HS-5 (cell line): ENCODE measurements at regions not wholly inside any gene's neighbourhood (a gene's known extent, or its start where the extent isn't known, plus 50 kb on each side); places are given as distances from the start of the nearest gene placed in this dataset.
"Not testable (repeated sequence)": the region's sequence is repeated elsewhere in the genome, so short reads cannot be mapped to it uniquely, and the experiment has no call there.

Source experiments
- DNase-seq: peaks from one replicate; pipeline ENCODE4 v3.0.0-alpha.2; 2012; ENCODE audit warnings: low read depth

DNA sequence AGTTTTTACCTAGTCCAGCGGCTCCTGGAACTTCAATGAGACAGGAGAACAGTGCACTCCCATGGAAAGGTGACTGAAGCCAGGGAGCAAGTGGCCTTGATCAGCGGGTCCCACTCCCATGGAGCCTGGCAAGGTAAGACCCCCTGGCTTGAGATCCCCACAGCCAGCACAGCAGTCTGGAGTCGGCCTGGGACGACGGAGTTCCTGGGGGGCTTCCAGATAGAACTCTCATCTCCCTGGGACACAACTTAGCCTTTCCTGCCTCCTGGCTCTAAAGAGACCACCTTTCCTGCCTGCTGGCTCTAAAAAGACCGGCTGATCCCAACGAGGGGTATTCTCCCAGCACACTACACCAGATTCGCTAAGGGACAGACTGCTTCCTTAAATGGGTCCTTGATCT is 1279.0 kb upstream of the GOT2 start:
- no peak for DNase-seq

DNA sequence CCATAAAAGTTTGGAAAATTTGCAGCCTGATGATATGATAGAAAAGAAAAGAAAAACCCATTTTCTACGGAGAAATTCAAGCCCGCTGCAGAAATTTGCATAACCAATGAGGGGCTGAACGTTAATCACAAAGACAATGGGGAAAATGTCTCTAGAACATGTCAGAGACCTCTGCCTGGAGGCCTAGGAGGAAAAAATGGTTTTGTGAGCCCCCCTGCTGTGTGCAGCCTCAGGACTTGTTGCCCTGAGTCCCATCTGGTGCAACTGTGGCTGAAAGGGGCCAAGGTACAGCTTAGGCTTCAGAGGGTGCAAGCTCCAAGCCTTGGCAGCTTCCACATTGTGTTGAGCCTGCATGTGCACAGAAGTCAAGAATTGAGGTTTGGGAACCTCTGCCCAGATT is 1267.4 kb upstream of the GOT2 start:
- no peak for DNase-seq

DNA sequence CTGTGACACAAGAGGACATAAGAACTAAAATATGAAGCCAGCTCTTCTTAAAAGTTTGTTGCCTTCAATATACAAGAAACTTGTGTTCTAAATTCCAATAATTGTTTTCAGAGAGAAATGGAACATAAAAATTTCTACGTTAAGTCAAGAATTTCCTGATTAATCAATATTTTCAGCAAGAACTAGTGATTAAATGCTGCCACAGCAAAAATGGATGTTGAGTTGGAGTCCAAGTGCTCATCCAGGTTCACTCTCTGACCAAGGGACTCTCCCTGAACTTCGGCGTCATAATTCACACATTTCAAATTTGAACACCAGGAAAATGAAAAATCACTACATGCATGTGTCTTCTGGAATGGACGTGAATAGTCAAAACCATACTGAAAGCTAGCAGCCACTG is 1263.6 kb upstream of the GOT2 start:
- DNase-seq, result no peak

DNA sequence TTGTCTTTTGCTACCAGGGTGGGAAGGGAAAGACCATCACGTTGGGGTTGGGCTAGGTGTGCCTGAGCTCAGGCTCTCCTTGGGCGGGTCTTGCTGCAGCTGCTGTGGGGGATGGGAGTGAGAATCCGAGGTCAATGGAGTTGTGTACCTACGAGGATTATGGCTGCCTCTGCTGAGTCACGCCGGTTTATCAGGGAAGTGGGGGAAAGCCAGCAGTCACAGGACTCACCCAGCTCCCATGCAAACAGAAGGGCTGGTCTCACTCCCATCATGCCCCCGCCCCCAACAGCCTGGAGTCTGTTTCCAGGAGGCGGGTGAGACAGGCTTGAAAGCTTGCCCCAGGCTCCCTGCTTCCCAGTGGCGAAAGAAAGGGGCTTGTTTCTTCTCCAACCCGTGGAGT is 1259.0 kb upstream of the GOT2 start:
- DNase-seq, result no peak

DNA sequence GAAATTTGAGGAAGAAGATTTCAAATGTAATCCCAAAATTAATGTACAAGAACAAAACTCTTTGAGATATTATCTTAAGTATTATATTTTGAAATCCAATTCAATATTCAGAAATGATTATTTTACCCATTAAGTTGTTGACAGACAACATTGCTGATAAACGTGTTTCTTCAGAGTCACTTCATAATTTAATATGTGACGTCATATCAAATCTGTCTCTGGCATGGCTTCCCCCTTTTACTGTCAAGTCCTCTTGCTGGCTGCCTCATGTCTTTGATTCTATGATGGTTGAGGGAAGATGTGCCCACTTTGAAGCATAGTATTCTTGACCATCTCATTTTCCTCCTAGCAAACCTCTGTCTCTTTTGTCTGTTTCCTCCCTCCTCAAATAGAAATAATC is 1257.1 kb upstream of the GOT2 start:
- no peak for DNase-seq

DNA sequence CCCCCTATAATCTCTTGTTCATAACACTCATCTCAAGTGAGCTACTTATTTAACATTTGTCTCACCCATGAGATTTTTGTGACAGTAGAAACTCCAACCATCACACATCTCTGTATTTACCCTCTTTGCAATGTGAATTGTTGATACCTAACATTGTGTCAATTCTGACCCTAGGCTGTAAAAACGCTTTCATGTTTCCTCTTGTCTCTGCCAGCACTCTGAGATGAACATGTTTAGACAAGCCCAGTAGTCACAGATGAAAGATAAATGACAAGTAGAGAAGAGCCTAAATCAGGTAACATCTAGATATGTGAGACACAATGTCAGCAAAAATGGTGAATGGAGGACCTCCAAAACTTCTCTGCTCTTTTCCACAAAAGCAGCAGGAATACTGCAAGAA is 1254.5 kb upstream of the GOT2 start:
- DNase-seq, result no peak

GRCh38 chr16:59975953-59976352 is 1241.8 kb upstream of the GOT2 start:
- no peak for DNase-seq

DNA sequence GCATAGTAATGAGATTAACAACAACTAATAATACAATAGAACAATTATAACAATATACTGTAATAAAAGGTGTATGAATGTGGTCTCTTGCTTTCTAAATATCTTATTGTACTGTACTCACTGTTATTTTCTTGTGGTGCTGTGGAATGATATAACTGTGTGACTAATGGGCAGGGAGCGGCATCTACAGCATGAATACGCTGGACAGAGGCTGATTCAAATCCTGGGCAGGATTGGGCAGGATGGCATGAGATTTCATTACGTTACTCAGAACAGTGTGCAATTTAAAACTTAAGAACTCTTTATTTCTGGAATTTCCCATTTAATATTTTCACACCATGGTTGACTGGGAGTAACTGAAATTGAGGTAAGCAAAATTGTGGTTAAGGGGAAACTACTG is 1239.8 kb upstream of the GOT2 start:
- peak; percentile 6 for DNase-seq

GRCh38 chr16:59971264-59971663 is 1237.1 kb upstream of the GOT2 start:
- DNase-seq, result peak; percentile 10

GRCh38 chr16:59964232-59964924 is 1230.3 kb upstream of the GOT2 start:
- no peak for DNase-seq

GRCh38 chr16:59959311-59959710 is 1225.2 kb upstream of the GOT2 start:
- no peak for DNase-seq

DNA sequence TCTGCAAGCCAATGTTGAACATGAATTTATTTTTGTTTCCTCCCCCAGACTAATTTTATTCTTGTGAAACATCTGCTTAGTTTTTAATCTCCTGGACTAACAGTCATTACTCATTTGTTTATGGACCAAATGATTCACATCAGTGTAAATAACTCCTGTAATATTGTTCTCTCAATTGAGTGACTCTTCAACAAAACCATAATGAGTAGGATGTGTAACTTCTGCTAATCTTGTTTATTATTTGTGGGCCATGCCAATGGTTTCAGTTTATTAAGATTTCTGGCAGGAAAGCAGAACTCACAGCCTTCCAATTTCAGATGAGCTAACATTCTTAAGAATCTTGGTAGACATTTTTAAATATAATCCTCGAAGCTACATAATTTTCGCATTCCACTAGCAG is 1216.3 kb upstream of the GOT2 start:
- DNase-seq, result no peak

GRCh38 chr16:59944041-59944440 is 1209.9 kb upstream of the GOT2 start:
- not testable (repeated sequence) for DNase-seq

- DNase-seq, result no peak
These were observed 1207.5 kb upstream of the GOT2 start for GRCh38 chr16:59941594-59941993.

DNA sequence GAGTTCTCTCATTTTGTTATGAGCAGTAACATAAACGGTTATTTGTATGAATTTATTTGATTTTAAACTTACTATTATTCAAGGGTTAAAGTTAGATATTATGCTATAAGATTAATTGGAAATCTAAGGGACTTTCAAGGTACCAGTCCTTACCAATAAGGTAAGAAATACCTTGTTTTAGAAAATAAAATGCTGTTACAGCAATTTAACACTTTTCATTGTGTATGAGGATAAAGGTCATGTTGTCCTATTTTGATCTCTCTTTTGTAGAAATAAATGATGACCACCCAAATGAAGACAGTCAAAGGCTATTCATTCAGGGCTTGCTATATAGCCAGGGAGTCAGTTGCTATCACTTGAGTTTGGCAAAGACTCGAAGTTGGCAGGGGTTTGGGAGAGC is 1185.9 kb upstream of the GOT2 start:
- DNase-seq, result no peak

DNA sequence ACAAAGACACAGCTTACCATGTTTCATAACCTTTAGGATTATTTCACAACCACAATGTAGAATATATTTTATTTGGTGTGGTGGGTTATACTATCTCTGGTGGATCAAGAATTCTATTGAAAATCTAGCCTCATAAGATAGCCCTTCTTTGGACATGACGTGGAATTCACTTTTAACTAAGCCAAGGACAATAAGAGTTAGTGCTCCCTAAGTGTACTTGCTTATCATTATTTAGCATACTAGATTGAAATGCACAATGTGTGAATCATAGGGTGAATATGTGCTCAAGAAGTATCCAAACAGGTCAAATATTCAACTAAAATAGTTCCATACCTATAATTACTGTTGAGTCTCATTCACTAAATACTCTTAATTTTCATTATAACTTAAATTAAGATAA is 1179.5 kb upstream of the GOT2 start:
- DNase-seq, result no peak

GRCh38 chr16:59909262-59909661 is 1175.1 kb upstream of the GOT2 start:
- DNase-seq, result no peak

- DNase-seq, result no peak
These were observed 1173.5 kb upstream of the GOT2 start for GRCh38 chr16:59907611-59908010.

DNA sequence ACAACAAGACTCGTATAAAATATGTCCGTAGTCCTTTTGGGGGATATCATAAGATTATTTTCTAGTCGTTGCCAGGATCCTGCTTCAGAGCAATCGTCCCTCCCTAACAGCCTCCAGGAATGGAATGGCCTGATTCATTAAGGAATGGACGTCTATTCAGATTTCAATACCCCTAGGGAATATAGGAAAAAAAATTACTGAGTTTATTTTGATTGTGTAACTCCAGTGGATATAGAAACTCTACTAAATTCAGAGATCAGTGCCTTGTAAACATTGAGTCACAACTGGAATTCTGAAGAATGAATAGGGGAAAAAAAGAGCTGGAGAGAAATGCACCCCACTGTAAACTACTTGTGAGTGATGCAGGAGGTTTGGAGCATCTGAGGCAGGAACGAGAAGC is 1171.5 kb upstream of the GOT2 start:
- peak; percentile 67 for DNase-seq

DNA sequence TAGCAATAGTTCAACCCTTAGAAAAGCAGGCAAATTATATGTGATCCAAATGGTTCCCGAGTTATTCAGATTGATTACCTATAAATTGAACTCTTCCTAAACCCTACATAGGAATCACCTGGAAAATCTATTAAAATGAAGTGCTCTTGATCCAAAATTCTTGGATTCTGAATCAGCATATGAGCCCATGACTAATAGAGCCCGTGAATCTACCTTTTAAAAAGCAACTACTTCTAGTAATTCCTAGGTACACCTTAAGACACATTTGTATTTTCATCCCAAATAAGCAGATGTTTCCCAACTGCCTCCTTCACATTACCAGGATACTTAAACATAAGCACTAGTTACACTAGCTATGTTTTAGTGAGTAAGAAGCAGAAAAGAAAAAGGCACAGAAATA is 1171.0 kb upstream of the GOT2 start:
- no peak for DNase-seq

DNA sequence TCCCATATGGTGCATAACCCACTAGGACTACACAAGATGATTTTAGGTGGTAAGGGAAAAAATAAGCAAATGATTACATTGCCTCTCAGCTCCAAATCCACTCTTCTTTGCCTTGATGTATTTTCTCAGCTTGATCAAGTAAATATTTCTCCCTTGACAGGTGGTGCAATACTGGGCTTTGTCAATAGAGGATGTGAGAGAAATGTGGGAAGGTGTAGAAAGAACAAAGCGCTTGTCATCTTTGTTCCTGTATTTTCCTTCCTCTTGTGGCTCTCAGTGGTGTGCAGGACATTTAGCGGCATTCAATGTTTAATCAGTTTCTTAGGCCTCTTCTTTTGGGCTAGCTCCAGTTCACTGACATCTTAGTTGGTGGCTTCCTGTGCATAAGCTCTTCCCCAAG is 1165.8 kb upstream of the GOT2 start:
- no peak for DNase-seq

DNA sequence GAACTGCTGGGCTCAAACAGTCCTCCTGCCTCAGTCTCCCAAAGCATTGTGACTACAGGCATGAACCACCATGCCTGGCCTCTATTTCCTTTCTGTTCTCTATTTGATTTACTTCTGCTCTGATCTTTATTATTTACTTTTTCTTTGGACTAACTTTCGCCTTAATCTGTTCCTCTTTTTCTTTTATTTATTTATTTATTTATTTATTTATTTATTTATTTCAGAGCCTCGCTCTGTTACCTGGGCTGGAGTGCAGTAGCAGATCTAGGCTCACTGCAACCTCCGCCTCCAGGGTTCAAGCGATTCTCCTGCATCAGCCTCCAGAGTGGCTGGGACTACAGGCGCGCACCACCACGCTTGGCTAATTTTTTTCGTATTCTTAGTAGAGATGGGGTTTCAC is 1158.3 kb upstream of the GOT2 start:
- DNase-seq, result no peak

DNA sequence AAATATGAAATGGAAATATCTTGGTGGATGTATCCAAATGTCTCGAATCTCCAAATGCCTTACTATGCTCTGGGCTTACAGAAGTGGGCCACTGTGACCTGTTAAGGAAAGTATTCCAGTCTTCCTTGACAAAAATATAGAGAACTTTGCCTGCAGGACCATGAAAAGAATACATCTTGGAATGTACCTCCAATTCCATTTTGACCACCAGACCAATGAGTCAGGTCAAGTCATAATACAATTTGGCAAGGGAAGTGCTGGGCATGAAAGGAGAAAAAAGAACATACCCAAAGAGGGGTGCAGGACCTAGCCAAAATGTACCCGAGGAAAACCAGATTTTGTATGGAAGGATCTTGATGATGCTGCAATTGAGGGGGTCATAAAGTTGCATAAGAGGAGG is 1153.7 kb upstream of the GOT2 start:
- DNase-seq, result no peak

- peak; percentile 73 for DNase-seq
These were observed 1151.9 kb upstream of the GOT2 start for GRCh38 chr16:59886021-59886420.

DNA sequence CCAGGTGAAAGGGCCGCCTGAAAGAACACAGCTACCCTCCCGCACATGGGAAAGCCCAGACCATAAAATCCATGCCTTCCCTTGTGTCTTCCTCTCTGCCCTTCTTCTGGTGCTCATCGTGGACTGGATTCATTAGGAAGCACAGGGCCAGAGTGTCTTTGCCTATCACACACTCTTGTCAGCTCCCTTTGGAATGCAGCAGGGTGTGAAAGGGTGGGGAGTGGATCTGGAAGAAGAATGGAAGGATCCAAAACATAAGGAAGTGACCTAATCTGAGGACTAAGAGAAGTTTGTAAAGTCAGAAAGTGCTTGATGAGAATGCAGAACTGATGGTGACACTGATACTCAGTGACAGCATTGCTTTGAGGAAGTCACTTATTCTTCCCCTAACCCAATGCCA is 1147.3 kb upstream of the GOT2 start:
- no peak for DNase-seq
